H1 (cell line): ENCODE measurements at regions not wholly inside any gene's neighbourhood (a gene's known extent, or its start where the extent isn't known, plus 50 kb on each side); places are given as distances from the start of the nearest gene placed in this dataset.

Source experiments
- CTCF ChIA-PET: fragments of 300-600 bp; sonication (Branson Sonifier 250); formaldehyde crosslinking; loops from one replicate; lab custom pipeline; 2021; ENCODE audit not compliant: partially characterized antibody; lab: Charles Lee
- POLR2A ChIA-PET: fragments of 300-600 bp; sonication (Branson Sonifier 250); formaldehyde crosslinking; loops from one replicate; lab custom pipeline; 2021; ENCODE audit warnings: inconsistent platforms; ENCODE audit not compliant: partially characterized antibody; lab: Charles Lee
- DNase-seq, 2 experiments: peaks; one replicate each; pipeline versions ENCODE4 v3.0.0 to v3.0.0-alpha.2; 2010 to 2022; ENCODE audit warnings: low spot score in 2 of 2, low read depth in 1 of 2, mixed read lengths in 1 of 2
- FAIRE-seq: peaks from 2 replicates; lab custom pipeline; 2011; peaks lifted over from hg19 to GRCh38; lab: Jason Lieb, UNC
- H2AFZ ChIP-seq: 2 replicates; pipeline ENCODE4 v1.8.1; 2012; ENCODE audit warnings: low read length, inconsistent platforms
- H2AK5ac ChIP-seq: 2 replicates; pipeline ENCODE4 v1.6.1; 2013; ENCODE audit warnings: low read depth, low read length
- H2BK120ac ChIP-seq: replicated peaks from 2 replicates; pipeline ENCODE3; 2013; ENCODE audit warnings: low read depth, low read length, inconsistent platforms
- H2BK12ac ChIP-seq: 2 replicates; pipeline ENCODE4 v1.6.1; 2013; ENCODE audit warnings: low read depth, low read length
- H2BK15ac ChIP-seq: 2 replicates; pipeline ENCODE4 v1.6.1; 2013; ENCODE audit warnings: low read length
- H2BK20ac ChIP-seq: 2 replicates; pipeline ENCODE4 v1.6.1; 2013; ENCODE audit warnings: low read length
- H2BK5ac ChIP-seq: 2 replicates; pipeline ENCODE4 v1.6.1; 2013; ENCODE audit warnings: low read depth, low read length
- H3K14ac ChIP-seq: 2 replicates; pipeline ENCODE4 v1.6.1; 2013; ENCODE audit warnings: inconsistent platforms; ENCODE audit not compliant: insufficient read length
- H3K18ac ChIP-seq: 2 replicates; pipeline ENCODE4 v1.6.1; 2013; ENCODE audit warnings: low read length; ENCODE audit errors: extremely low read depth
- H3K23ac ChIP-seq: 2 replicates; pipeline ENCODE4 v1.6.1; 2013; ENCODE audit warnings: inconsistent platforms; ENCODE audit not compliant: insufficient read length
- H3K23me2 ChIP-seq: 2 replicates; pipeline ENCODE4 v1.6.1; 2013; ENCODE audit warnings: low read depth, low read length
- H3K27ac ChIP-seq: 2 replicates; pipeline ENCODE4 v1.6.1; 2011; ENCODE audit warnings: low read depth, low read length, inconsistent platforms
- H3K27me3 ChIP-seq, 4 experiments: replicated peaks in 1 of 4; 1 replicate in 1 of 4; 2 replicates in 3 of 4; pipeline versions ENCODE4 v1.6.1 to v1.8.1; 2011 to 2013; ENCODE audit warnings: low read length in 3 of 4, mild to moderate bottlenecking in 3 of 4, inconsistent platforms in 2 of 4, mixed read lengths in 2 of 4, moderate library complexity in 1 of 4; ENCODE audit not compliant: control insufficient read depth in 3 of 4, insufficient read depth in 3 of 4; ENCODE audit errors: extremely low read depth in 1 of 4
- H3K36me3 ChIP-seq, 4 experiments: 2 replicates each; pipeline versions ENCODE4 v1.6.1 to v1.8.1; 2011 to 2013; ENCODE audit warnings: mild to moderate bottlenecking in 4 of 4, low read length in 3 of 4, moderate library complexity in 2 of 4, control low read depth in 1 of 4, inconsistent platforms in 1 of 4; ENCODE audit not compliant: insufficient read depth in 4 of 4, control insufficient read depth in 2 of 4
- H3K4ac ChIP-seq: replicated peaks from 2 replicates; pipeline ENCODE3; 2013; ENCODE audit warnings: low read length, low read depth, mixed read lengths, inconsistent platforms; ENCODE audit not compliant: insufficient read length
- H3K4me1 ChIP-seq, 4 experiments: replicated peaks in 1 of 4; 1 replicate in 1 of 4; 2 replicates in 3 of 4; pipeline versions ENCODE4 v1.6.1 to v1.8.1; 2011 to 2013; ENCODE audit warnings: low read length in 3 of 4, inconsistent platforms in 2 of 4, mixed read lengths in 1 of 4; ENCODE audit not compliant: insufficient read depth in 4 of 4, control insufficient read depth in 3 of 4
- H3K4me2 ChIP-seq, 2 experiments: 2 replicates each; pipeline versions ENCODE4 v1.6.1 to v1.8.1; 2011 to 2013; ENCODE audit warnings: low read depth in 2 of 2, low read length in 2 of 2, control low read depth in 1 of 2, inconsistent platforms in 1 of 2, mild to moderate bottlenecking in 1 of 2; ENCODE audit not compliant: insufficient read depth in 1 of 2
- H3K4me3 ChIP-seq, 4 experiments: fragments of 200-600, 300-600 bp in 1 of 4; sonication (generic), shearing (Covaris generic), sonication (Bioruptor Twin) in 1 of 4; 2 replicates each; pipeline versions ENCODE4 v1.5.1 to v1.8.1; 2011 to 2016; ENCODE audit warnings: low read length in 4 of 4, low read depth in 3 of 4, control low read depth in 2 of 4, inconsistent platforms in 2 of 4, mild to moderate bottlenecking in 2 of 4, mixed read lengths in 1 of 4, moderate library complexity in 1 of 4; ENCODE audit not compliant: insufficient read depth in 2 of 4; ENCODE audit errors: extremely low read depth in 1 of 4
- H3K56ac ChIP-seq: replicated peaks from 2 replicates; pipeline ENCODE3; 2013; ENCODE audit warnings: low read depth, mild to moderate bottlenecking, mixed read lengths, low read length, inconsistent platforms; ENCODE audit not compliant: insufficient read length
- H3K79me1 ChIP-seq: 2 replicates; pipeline ENCODE4 v1.6.1; 2013; ENCODE audit warnings: low read depth, low read length, control low read depth
- H3K79me2 ChIP-seq, 2 experiments: 2 replicates each; pipeline versions ENCODE4 v1.6.1 to v1.8.1; 2012 to 2013; ENCODE audit warnings: low read length in 2 of 2, mild to moderate bottlenecking in 2 of 2, inconsistent platforms in 1 of 2; ENCODE audit not compliant: insufficient read depth in 2 of 2, control insufficient read depth in 1 of 2
- H3K9ac ChIP-seq, 4 experiments: replicated peaks in 1 of 4; 1 replicate in 1 of 4; 2 replicates in 3 of 4; pipeline versions ENCODE4 v1.6.1 to v1.8.1; 2011 to 2013; ENCODE audit warnings: low read depth in 3 of 4, low read length in 3 of 4, control low read depth in 2 of 4, mild to moderate bottlenecking in 2 of 4, moderate library complexity in 2 of 4, inconsistent platforms in 1 of 4; ENCODE audit errors: extremely low read depth in 1 of 4
- H3K9me3 ChIP-seq, 2 experiments: 2 replicates each; pipeline versions ENCODE4 v1.6.1 to v1.8.1; 2012 to 2013; ENCODE audit warnings: mild to moderate bottlenecking in 2 of 2, moderate library complexity in 2 of 2, control low read depth in 1 of 2, inconsistent platforms in 1 of 2, low read depth in 1 of 2, low read length in 1 of 2, mixed read lengths in 1 of 2; ENCODE audit not compliant: insufficient read depth in 2 of 2
- H4K20me1 ChIP-seq, 2 experiments: replicated peaks in 1 of 2; 2 replicates each; pipeline versions ENCODE3 to v1.8.1; 2011 to 2013; ENCODE audit warnings: inconsistent platforms in 2 of 2, low read length in 2 of 2, mild to moderate bottlenecking in 1 of 2; ENCODE audit not compliant: insufficient read depth in 2 of 2, control insufficient read depth in 1 of 2
- H4K5ac ChIP-seq: 2 replicates; pipeline ENCODE4 v1.6.1; 2013; ENCODE audit warnings: low read length, low read depth, mixed read lengths, inconsistent platforms; ENCODE audit not compliant: insufficient read length
- H4K8ac ChIP-seq: 2 replicates; pipeline ENCODE4 v1.8.0; 2013; ENCODE audit warnings: mild to moderate bottlenecking, moderate library complexity, low read length, inconsistent platforms; ENCODE audit not compliant: insufficient read depth; ENCODE audit errors: extremely low read depth
- H4K91ac ChIP-seq: replicated peaks from 2 replicates; pipeline ENCODE3; 2013; ENCODE audit warnings: low read length, mixed read lengths, inconsistent platforms; ENCODE audit not compliant: insufficient read length
- BCL11A ChIP-seq, 2 experiments: IDR thresholded peaks; one replicate each; pipeline ENCODE4 v1.6.1; 2011; ENCODE audit warnings: low read depth in 2 of 2, low read length in 2 of 2, mild to moderate bottlenecking in 2 of 2
- CREB1 ChIP-seq: IDR thresholded peaks from 2 replicates; pipeline ENCODE4 v1.6.1; 2012; ENCODE audit warnings: inconsistent platforms
- CTCF ChIP-seq, 3 experiments: IDR thresholded peaks; 1 replicate in 2 of 3; 2 replicates in 1 of 3; pipeline versions ENCODE4 v1.5.1 to v1.6.1; 2011; ENCODE audit warnings: low read length in 3 of 3, mild to moderate bottlenecking in 3 of 3, inconsistent platforms in 2 of 3, low read depth in 1 of 3, moderate library complexity in 1 of 3; ENCODE audit not compliant: insufficient read depth in 1 of 3; ENCODE audit errors: control extremely low read depth in 1 of 3
- POLR2A ChIP-seq, 2 experiments: IDR thresholded peaks; 1 replicate in 1 of 2; 2 replicates in 1 of 2; pipeline ENCODE4 v1.6.1; 2011; ENCODE audit warnings: low read depth in 2 of 2, low read length in 2 of 2, mild to moderate bottlenecking in 2 of 2; ENCODE audit errors: control extremely low read depth in 1 of 2
- POLR2AphosphoS5 ChIP-seq: IDR thresholded peaks from 2 replicates; pipeline ENCODE4 v1.6.1; 2011; ENCODE audit warnings: low read depth, low read length
- WGBS, 2 experiments: shearing (Covaris generic) in 1 of 2; methylation state at CpG; one replicate each; pipeline versions ENCODE4 v1.1.6 to v1.1.7; 2013 to 2015; ENCODE audit warnings: low lambda C conversion rate in 2 of 2, mixed read lengths in 2 of 2, inconsistent platforms in 1 of 2, low coverage in 1 of 2, missing lambda C conversion rate in 1 of 2; ENCODE audit not compliant: insufficient replicate concordance in 2 of 2, insufficient coverage in 1 of 2, insufficient read length in 1 of 2; ENCODE audit errors: extremely low coverage in 1 of 2, missing lambda C conversion rate in 1 of 2; 5-methylcytosine and 5-hydroxymethylcytosine counted together

GRCh38 chr16:86778108-86778745, 199.9 kb downstream of the FOXL1 start:
- Histone ChIP-seq H4K20me1 (no peaks in the 10 kb centered on the region), H2BK20ac (no peak overlapping the region), H3K56ac (no peak overlapping the region), H3K23ac (no peak overlapping the region), H2BK5ac (no peak overlapping the region), H3K79me2 (no peaks in the 10 kb centered on the region), H3K4me3 (no peak overlapping the region), H4K91ac (no peak overlapping the region), H3K14ac (no peak overlapping the region), H3K4me2 (no peak overlapping the region), H2BK120ac (no peak overlapping the region), H3K18ac (no peak overlapping the region), H2AFZ (no peak overlapping the region), H4K8ac (no peak overlapping the region), H3K27me3 (no peaks in the 10 kb centered on the region), H4K5ac (no peak overlapping the region), H3K4me1 (no peaks in the 10 kb centered on the region; a peak in 1 of 7 replicates), H3K79me1 (no peaks in the 10 kb centered on the region), H3K36me3 (no peaks in the 10 kb centered on the region), H3K27ac (no peak overlapping the region), H3K4ac (no peak overlapping the region), H3K23me2 (no peaks in the 10 kb centered on the region), H2BK12ac (no peak overlapping the region), H2BK15ac (no peak overlapping the region), H3K9me3 (no peaks in the 10 kb centered on the region), H3K9ac (no peak overlapping the region), H2AK5ac (no peak overlapping the region)
- CTCF ChIA-PET, result interaction anchor here (0.6 to 2.3 kb wide), 6 partner anchors 13 to 1509 kb away, joined by 3 to 6 read pairs (median 3); no protein-coding TSS in a partner anchor
- POLR2A ChIA-PET, result no interaction called here
- WGBS, 2 experiments, result 80% methylated on average over 13 of the region's 13 CpGs; no CpG with 5 or more reads in 1 of the 2 experiments
- FAIRE-seq, result no peak
- DNase-seq, result no peak
- TF ChIP-seq BCL11A (IDR thresholded peaks at IDR 0.05; ENCODE audit: low read depth in 2 of 2, low read length in 2 of 2) (no peak), CREB1 (no peak), POLR2AphosphoS5 (no peak), POLR2A (IDR thresholded peaks at IDR 0.05; ENCODE audit: control extremely low read depth in 1 of 2, low read depth in 2 of 2, low read length in 2 of 2) (no peak), CTCF (IDR thresholded peaks at IDR 0.05; ENCODE audit: control extremely low read depth in 1 of 3, insufficient read depth in 1 of 3, low read depth in 1 of 3, low read length in 3 of 3) (no peak)
